Transverse colon (tissue), 4 donors: ENCODE measurements at regions not wholly inside any gene's neighbourhood (a gene's known extent, or its start where the extent isn't known, plus 50 kb on each side); places are given as distances from the start of the nearest gene placed in this dataset.

ENCODE experiments used
- DNase-seq: peaks from one replicate; pipeline ENCODE4 v3.0.0-alpha.2; 2019
- H3K27ac ChIP-seq, 4 donors: fragments of 200-600 bp; sonication (generic); 2 replicates each; pipeline ENCODE4 v1.5.1; 2016 to 2018; ENCODE audit warnings: inconsistent platforms in 4 of 4
- H3K27me3 ChIP-seq: fragments of 200-600 bp; sonication (generic); 2 replicates; pipeline ENCODE4 v1.5.1; 2017; ENCODE audit warnings: inconsistent platforms
- H3K36me3 ChIP-seq, 4 donors: fragments of 200-600 bp; sonication (generic); 2 replicates each; pipeline ENCODE4 v1.5.1; 2017 to 2019; ENCODE audit warnings: inconsistent platforms in 4 of 4
- H3K4me1 ChIP-seq, 4 donors: fragments of 200-600 bp; sonication (generic); 2 replicates each; pipeline ENCODE4 v1.5.1; 2017 to 2020; ENCODE audit warnings: inconsistent platforms in 4 of 4
- H3K4me3 ChIP-seq, 4 donors: fragments of 200-600 bp; sonication (generic); 1 replicate in 1 of 4; 2 replicates in 3 of 4; pipeline versions ENCODE4 v1.5.1 to v1.6.1; 2017 to 2019; ENCODE audit warnings: inconsistent platforms in 4 of 4
- H3K9me3 ChIP-seq, 2 donors: fragments of 200-600 bp; sonication (generic); 2 replicates each; pipeline ENCODE4 v1.5.1; 2017 to 2019; ENCODE audit warnings: inconsistent platforms in 2 of 2
- EP300 ChIP-seq: sonication (generic); formaldehyde crosslinking; IDR thresholded peaks from one replicate; pipeline ENCODE4 v1.6.1; 2017; ENCODE audit warnings: antibody characterized with exemption, low read depth
- POLR2A ChIP-seq: fragments of 450-650 bp; IDR thresholded peaks from one replicate; pipeline ENCODE4 v1.6.1; 2016; ENCODE audit warnings: antibody characterized with exemption, mild to moderate bottlenecking, moderate library complexity
- POLR2AphosphoS5 ChIP-seq, 3 donors: sonication (generic); formaldehyde crosslinking; IDR thresholded peaks; one replicate each; pipeline ENCODE4 v1.6.1; 2016; ENCODE audit warnings: antibody characterized with exemption in 3 of 3
- WGBS, 2 donors: methylation state at CpG; one replicate each; pipeline ENCODE4 v1.1.5; 2018; ENCODE audit warnings: low coverage in 1 of 2; 5-methylcytosine and 5-hydroxymethylcytosine counted together
- in situ Hi-C, 4 donors: fragments of 200-750 bp; cut with MboI; loops; one replicate each; pipeline versions ENCODE4 v1.15.0 to v1.15.1; 2017; ENCODE audit warnings: low sequenced_read_pairs in 3 of 4, low pct_ligation_motif_present in 1 of 4, low pct_unique_long_range_greater_than_20kb in 1 of 4
- intact Hi-C: fragments of 100-400 bp; cut with DNase I; formaldehyde crosslinking; loops from one replicate; pipeline ENCODE4 v1.15.1; 2023; ENCODE audit warnings: low total_unique reads
- TF ChIP-seq, protein P1 (sequence below), 5 experiments: fragments of 200-600 bp in 3 of 5; fragments of 450-650 bp in 2 of 5; sonication (generic) in 3 of 5; IDR thresholded peaks; 1 replicate in 2 of 5; 2 replicates in 3 of 5; pipeline ENCODE4 v1.5.1; 2016 to 2017; ENCODE audit warnings: antibody characterized with exemption in 5 of 5, inconsistent platforms in 3 of 5, mild to moderate bottlenecking in 2 of 5, moderate library complexity in 1 of 5

DNA sequence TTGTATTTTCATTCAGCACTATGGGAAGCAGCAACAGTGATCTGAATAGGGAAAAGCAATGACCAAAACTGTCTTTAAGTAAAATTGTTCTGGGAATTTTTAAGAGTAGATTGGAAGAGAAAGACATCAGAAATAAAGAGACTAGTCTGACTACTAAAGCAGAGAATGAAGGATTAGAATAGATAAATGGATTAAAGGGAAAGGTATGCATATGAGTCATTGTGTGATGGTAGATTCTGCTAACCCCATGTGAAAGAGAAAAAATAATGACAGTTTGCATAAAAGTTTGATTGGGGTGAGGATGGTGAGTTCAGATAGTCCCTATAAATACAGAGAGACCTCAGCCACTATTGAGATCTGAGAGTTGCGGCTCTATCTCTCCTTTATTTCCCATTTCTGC, 139.6 kb upstream of the DCC start:
- TF ChIP-seq EP300: no peak
- TF ChIP-seq, protein P1, sequence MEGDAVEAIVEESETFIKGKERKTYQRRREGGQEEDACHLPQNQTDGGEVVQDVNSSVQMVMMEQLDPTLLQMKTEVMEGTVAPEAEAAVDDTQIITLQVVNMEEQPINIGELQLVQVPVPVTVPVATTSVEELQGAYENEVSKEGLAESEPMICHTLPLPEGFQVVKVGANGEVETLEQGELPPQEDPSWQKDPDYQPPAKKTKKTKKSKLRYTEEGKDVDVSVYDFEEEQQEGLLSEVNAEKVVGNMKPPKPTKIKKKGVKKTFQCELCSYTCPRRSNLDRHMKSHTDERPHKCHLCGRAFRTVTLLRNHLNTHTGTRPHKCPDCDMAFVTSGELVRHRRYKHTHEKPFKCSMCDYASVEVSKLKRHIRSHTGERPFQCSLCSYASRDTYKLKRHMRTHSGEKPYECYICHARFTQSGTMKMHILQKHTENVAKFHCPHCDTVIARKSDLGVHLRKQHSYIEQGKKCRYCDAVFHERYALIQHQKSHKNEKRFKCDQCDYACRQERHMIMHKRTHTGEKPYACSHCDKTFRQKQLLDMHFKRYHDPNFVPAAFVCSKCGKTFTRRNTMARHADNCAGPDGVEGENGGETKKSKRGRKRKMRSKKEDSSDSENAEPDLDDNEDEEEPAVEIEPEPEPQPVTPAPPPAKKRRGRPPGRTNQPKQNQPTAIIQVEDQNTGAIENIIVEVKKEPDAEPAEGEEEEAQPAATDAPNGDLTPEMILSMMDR (IDR thresholded peaks at IDR 0.05): no peak
- TF ChIP-seq POLR2A: no peak
- no peak for TF ChIP-seq POLR2AphosphoS5 (IDR thresholded peaks at IDR 0.05)
- Histone ChIP-seq H3K27me3 (no peaks in the 10 kb centered on the region), H3K4me1 (no peaks in the 10 kb centered on the region), H3K27ac (no peak overlapping the region), H3K9me3 (no peaks in the 10 kb centered on the region), H3K36me3 (no peaks in the 10 kb centered on the region), H3K4me3 (no peak overlapping the region)
- DNase-seq: no peak
- in situ Hi-C loops: no loop called here
- WGBS, 2 donors: 93 to 100% methylated on average over 1 of the region's 1 CpG
- intact Hi-C loops: no loop called here

DNA sequence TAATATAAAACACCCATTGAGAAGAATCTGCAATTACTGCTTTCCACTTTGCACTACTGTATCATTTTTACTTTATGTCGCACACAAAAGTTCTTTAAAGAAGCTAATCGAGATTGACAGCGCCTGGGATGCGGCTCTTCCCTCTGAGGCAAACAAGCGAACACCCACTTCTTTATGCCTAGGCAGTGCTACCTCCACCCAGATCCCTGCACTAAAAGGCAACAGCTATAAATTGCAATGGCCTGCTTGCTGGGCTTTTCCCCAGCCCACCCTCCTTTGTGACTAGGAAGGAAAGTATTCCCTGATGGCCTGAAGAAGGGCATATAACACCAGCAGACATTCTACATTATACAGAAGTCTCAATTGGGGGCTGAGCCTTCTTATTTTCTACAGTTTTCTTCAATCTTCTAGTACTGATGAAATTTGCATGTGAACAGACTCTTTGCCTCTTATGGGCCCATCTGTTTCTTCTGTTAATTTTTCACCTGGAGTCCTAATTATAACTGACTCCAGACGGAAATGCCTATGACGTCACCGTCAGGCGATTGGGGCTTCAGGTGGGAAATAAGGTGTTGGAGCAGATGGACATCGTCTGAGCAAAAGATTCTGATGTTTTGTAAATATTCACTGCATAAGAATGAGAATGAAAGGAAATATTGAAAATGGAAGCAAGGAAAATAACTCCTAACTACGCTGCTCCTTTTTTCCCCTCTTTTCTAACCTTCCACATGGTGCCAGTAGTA, 138.9 kb upstream of the DCC start:
- no peak for DNase-seq

DNA sequence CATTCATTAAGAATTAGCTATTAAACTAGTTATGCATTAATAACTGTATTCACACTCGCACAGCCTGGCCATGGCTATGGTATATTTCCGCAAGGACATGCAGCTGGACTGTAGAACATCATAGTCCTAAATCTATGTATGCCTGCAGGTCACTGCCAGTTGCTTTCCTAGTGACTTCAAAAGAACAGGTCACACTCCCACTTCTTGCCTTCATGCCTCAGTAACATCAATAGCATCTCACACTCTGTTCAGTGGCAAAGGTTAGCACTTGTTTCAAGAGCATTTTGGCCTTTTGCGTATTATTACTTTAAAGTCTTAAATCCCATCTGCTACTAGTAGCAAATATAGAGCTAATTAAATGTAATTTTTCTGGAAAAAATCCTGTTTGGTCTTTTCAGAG, 131.4 kb upstream of the DCC start:
- in situ Hi-C loops: no loop called here
- intact Hi-C loops: no loop called here
- Histone ChIP-seq H3K4me1 (no peaks in the 10 kb centered on the region), H3K4me3 (no peak overlapping the region), H3K36me3 (no peaks in the 10 kb centered on the region), H3K9me3 (no peaks in the 10 kb centered on the region), H3K27me3 (no peaks in the 10 kb centered on the region), H3K27ac (no peak overlapping the region)
- WGBS, 2 donors: 80 to 92% methylated on average over 3 of the region's 3 CpGs
- TF ChIP-seq POLR2A: no peak
- TF ChIP-seq EP300: no peak
- TF ChIP-seq, protein P1 (IDR thresholded peaks at IDR 0.05): no peak
- no peak for TF ChIP-seq POLR2AphosphoS5 (IDR thresholded peaks at IDR 0.05)
- DNase-seq: no peak

More for the DNA sequence above, 138.9 kb upstream of the DCC start:
- Histone ChIP-seq H3K36me3 (no peaks in the 10 kb centered on the region), H3K4me3 (no peak overlapping the region), H3K27ac (no peak overlapping the region), H3K4me1 (no peaks in the 10 kb centered on the region), H3K9me3 (no peaks in the 10 kb centered on the region), H3K27me3 (no peaks in the 10 kb centered on the region)
- in situ Hi-C loops: no loop called here
- intact Hi-C loops: no loop called here
- TF ChIP-seq EP300 (no peak), POLR2A (no peak), POLR2AphosphoS5 (IDR thresholded peaks at IDR 0.05) (no peak)
- TF ChIP-seq, protein P1 (IDR thresholded peaks at IDR 0.05): no peak
- 77 to 82% methylated on average over 6 to 11 of the region's 11 CpGs for whole genome bisulfite sequencing, 2 donors

DNA sequence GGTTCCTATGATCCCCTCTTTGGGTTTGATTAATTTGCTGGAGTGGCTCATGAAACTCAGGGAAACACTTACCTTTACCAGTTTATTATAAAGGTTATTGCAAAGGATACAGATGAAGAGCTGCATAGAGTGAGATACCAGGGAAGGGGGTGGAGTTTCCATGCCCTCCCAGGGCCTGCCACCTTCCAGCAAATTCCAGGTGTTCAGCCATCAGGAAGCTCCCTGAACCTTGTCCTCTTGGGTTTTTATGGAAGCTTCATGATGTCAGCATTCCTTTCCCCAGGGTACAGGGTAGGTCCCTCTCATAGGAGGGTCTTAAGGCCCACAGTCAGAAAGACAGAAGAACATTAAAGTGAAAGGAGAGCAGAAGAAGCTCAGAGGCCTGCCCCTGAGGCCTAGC, 123.9 kb upstream of the DCC start:
- Histone ChIP-seq H3K36me3 (no peaks in the 10 kb centered on the region), H3K9me3 (no peaks in the 10 kb centered on the region), H3K27me3 (no peaks in the 10 kb centered on the region), H3K4me1 (no peaks in the 10 kb centered on the region), H3K4me3 (no peak overlapping the region), H3K27ac (no peak overlapping the region)
- TF ChIP-seq, protein P1 (IDR thresholded peaks at IDR 0.05): no peak
- TF ChIP-seq EP300: no peak
- no peak for TF ChIP-seq POLR2AphosphoS5 (IDR thresholded peaks at IDR 0.05)
- in situ Hi-C loops: no loop called here
- no peak for DNase-seq
- intact Hi-C loops: no loop called here
